ENCODE measurements at regions not wholly inside any gene's neighbourhood (a gene's known extent, or its start where the extent isn't known, plus 50 kb on each side); places are given as distances from the start of the nearest gene placed in this dataset.

- H3K4me3 Mint-ChIP-seq (ENCODE audit: unreplicated experiment): no peak overlapping the region
- no peaks in the 10 kb centered on the region for H3K9me3 Mint-ChIP-seq (ENCODE audit: unreplicated experiment)
- no peaks in the 10 kb centered on the region for H3K4me1 Mint-ChIP-seq (ENCODE audit: unreplicated experiment)
- peaks cover 4% of the 10 kb centered on the region for H3K27me3 Mint-ChIP-seq (ENCODE audit: unreplicated experiment)
- H3K27ac Mint-ChIP-seq (ENCODE audit: unreplicated experiment): no peak overlapping the region
- DNase-seq (ENCODE audit: low spot score): no peak
- peaks cover 2% of the 10 kb centered on the region for H3K36me3 Mint-ChIP-seq (ENCODE audit: low read depth, unreplicated experiment)
- no peak for TF ChIP-seq CTCF (IDR thresholded peaks at IDR 0.05; ENCODE audit: unreplicated experiment)
These were observed 435.4 kb downstream of the EIPR1 start for GRCh38 chr2:2942225-2942624.

- Mint-ChIP-seq H3K27ac (ENCODE audit: unreplicated experiment) (no peak overlapping the region), H3K9me3 (ENCODE audit: unreplicated experiment) (no peaks in the 10 kb centered on the region), H3K36me3 (ENCODE audit: low read depth, unreplicated experiment) (peaks cover 8% of the 10 kb centered on the region), H3K27me3 (ENCODE audit: unreplicated experiment) (peaks cover 8% of the 10 kb centered on the region), H3K4me3 (ENCODE audit: unreplicated experiment) (no peak overlapping the region), H3K4me1 (ENCODE audit: unreplicated experiment) (no peaks in the 10 kb centered on the region)
- TF ChIP-seq CTCF (IDR thresholded peaks at IDR 0.05; ENCODE audit: unreplicated experiment): no peak
- no peak for DNase-seq (ENCODE audit: low spot score)
These were observed 436.4 kb downstream of the EIPR1 start for GRCh38 chr2:2941205-2941604.

GRCh38 chr2:2940702-2941101, 436.9 kb downstream of the EIPR1 start:
- Mint-ChIP-seq H3K27ac (ENCODE audit: unreplicated experiment) (no peak overlapping the region), H3K9me3 (ENCODE audit: unreplicated experiment) (no peaks in the 10 kb centered on the region), H3K36me3 (ENCODE audit: low read depth, unreplicated experiment) (peaks cover 8% of the 10 kb centered on the region), H3K4me1 (ENCODE audit: unreplicated experiment) (no peaks in the 10 kb centered on the region), H3K27me3 (ENCODE audit: unreplicated experiment) (peaks cover 8% of the 10 kb centered on the region), H3K4me3 (ENCODE audit: unreplicated experiment) (no peak overlapping the region)
- TF ChIP-seq CTCF (IDR thresholded peaks at IDR 0.05; ENCODE audit: unreplicated experiment): no peak
- DNase-seq (ENCODE audit: low spot score): no peak

GRCh38 chr2:2940061-2940460, 437.6 kb downstream of the EIPR1 start:
- Mint-ChIP-seq H3K27me3 (ENCODE audit: unreplicated experiment) (peaks cover 8% of the 10 kb centered on the region), H3K4me1 (ENCODE audit: unreplicated experiment) (no peaks in the 10 kb centered on the region), H3K9me3 (ENCODE audit: unreplicated experiment) (no peaks in the 10 kb centered on the region), H3K27ac (ENCODE audit: unreplicated experiment) (no peak overlapping the region), H3K4me3 (ENCODE audit: unreplicated experiment) (no peak overlapping the region), H3K36me3 (ENCODE audit: low read depth, unreplicated experiment) (peaks cover 8% of the 10 kb centered on the region)
- DNase-seq (ENCODE audit: low spot score): no peak
- TF ChIP-seq CTCF (IDR thresholded peaks at IDR 0.05; ENCODE audit: unreplicated experiment): no peak

- H3K9me3 Mint-ChIP-seq (ENCODE audit: unreplicated experiment): no peaks in the 10 kb centered on the region
- peaks cover 8% of the 10 kb centered on the region for H3K27me3 Mint-ChIP-seq (ENCODE audit: unreplicated experiment)
- no peaks in the 10 kb centered on the region for H3K4me1 Mint-ChIP-seq (ENCODE audit: unreplicated experiment)
- no peak overlapping the region for H3K27ac Mint-ChIP-seq (ENCODE audit: unreplicated experiment)
- no peak overlapping the region for H3K4me3 Mint-ChIP-seq (ENCODE audit: unreplicated experiment)
- TF ChIP-seq CTCF (IDR thresholded peaks at IDR 0.05; ENCODE audit: unreplicated experiment): no peak
- peaks cover 8% of the 10 kb centered on the region for H3K36me3 Mint-ChIP-seq (ENCODE audit: low read depth, unreplicated experiment)
- DNase-seq (ENCODE audit: low spot score): no peak
These were observed 438.4 kb downstream of the EIPR1 start for GRCh38 chr2:2939078-2939795.

Data from endothelial cell (in vitro differentiated cells).